H1 (cell line): ENCODE measurements at regions not wholly inside any gene's neighbourhood (a gene's known extent, or its start where the extent isn't known, plus 50 kb on each side); places are given as distances from the start of the nearest gene placed in this dataset.

ENCODE experiments used
- CBX8 ChIP-seq: fragments of 300-800, 300-1000 bp; sonication (generic); IDR thresholded peaks from 2 replicates; pipeline ENCODE4 v1.7.1; 2016; ENCODE audit warnings: low read depth, low read length, borderline replicate concordance
- FOSL1 ChIP-seq: IDR thresholded peaks from 2 replicates; pipeline ENCODE4 v1.6.1; 2011; ENCODE audit warnings: mild to moderate bottlenecking, low read depth, low read length, moderate library complexity; ENCODE audit not compliant: insufficient read depth
- KDM5A ChIP-seq: fragments of 200-600 bp; IDR thresholded peaks from 2 replicates; pipeline ENCODE4 v1.7.1; 2012; ENCODE audit warnings: mild to moderate bottlenecking, low read length, inconsistent platforms, mixed read lengths
- NRF1 ChIP-seq: IDR thresholded peaks from 2 replicates; pipeline ENCODE4 v1.6.1; 2011; ENCODE audit warnings: mild to moderate bottlenecking, low read depth, low read length, improper control_type of control experiment
- SIX5 ChIP-seq: IDR thresholded peaks from 2 replicates; pipeline ENCODE4 v1.6.1; 2011; ENCODE audit warnings: mild to moderate bottlenecking, low read depth, low read length
- TF ChIP-seq, protein P1 (sequence below): IDR thresholded peaks from 2 replicates; pipeline ENCODE4 v1.6.1; 2012; ENCODE audit warnings: low read length, inconsistent platforms

DNA sequence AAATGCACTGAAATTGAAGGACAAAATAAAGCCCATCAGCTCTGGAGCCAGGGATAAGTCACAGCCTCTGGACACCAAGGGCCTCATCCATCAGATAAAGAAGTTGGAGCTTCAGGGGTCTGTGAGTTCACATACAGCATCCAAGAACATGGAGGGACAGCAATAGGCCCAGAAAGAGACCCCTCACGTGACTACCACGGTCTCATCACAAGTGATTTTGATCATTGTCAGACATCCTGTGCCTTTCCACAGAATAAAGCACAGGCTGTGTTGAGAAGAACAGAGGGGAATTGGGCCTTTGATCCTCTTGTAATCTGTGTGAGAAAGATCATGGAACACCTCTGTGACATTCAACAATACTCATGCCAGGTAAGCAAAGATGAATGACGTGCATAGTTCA is 65.2 kb upstream of the CTAGE1 start (continued):
- TF ChIP-seq CBX8 (no peak), FOSL1 (no peak), KDM5A (no peak), NRF1 (no peak), SIX5 (no peak)
- TF ChIP-seq, protein P1, sequence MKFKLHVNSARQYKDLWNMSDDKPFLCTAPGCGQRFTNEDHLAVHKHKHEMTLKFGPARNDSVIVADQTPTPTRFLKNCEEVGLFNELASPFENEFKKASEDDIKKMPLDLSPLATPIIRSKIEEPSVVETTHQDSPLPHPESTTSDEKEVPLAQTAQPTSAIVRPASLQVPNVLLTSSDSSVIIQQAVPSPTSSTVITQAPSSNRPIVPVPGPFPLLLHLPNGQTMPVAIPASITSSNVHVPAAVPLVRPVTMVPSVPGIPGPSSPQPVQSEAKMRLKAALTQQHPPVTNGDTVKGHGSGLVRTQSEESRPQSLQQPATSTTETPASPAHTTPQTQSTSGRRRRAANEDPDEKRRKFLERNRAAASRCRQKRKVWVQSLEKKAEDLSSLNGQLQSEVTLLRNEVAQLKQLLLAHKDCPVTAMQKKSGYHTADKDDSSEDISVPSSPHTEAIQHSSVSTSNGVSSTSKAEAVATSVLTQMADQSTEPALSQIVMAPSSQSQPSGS, result no peak
